GM12892 (cell line): ENCODE measurements at regions not wholly inside any gene's neighbourhood (a gene's known extent, or its start where the extent isn't known, plus 50 kb on each side); places are given as distances from the start of the nearest gene placed in this dataset.

Experiments used
- POLR2A ChIP-seq: IDR thresholded peaks from 2 replicates; pipeline ENCODE4 v1.6.1; 2011; ENCODE audit warnings: low read depth, low read length, control low read depth
- POLR2AphosphoS5 ChIP-seq: IDR thresholded peaks from 2 replicates; pipeline ENCODE4 v1.6.1; 2011; ENCODE audit warnings: low read depth, low read length, control low read depth
- TAF1 ChIP-seq: IDR thresholded peaks from 2 replicates; pipeline ENCODE4 v1.6.1; 2011; ENCODE audit warnings: low read depth, mild to moderate bottlenecking, control low read depth, low read length, borderline replicate concordance

- no peak for TF ChIP-seq POLR2A
- no peak for TF ChIP-seq TAF1
- no peak for TF ChIP-seq POLR2AphosphoS5
Measured at GRCh38 chr3:30344288-30344687, 262.1 kb upstream of the TGFBR2 start.
